Skeletal muscle satellite cell (primary cell): ENCODE measurements at regions not wholly inside any gene's neighbourhood (a gene's known extent, or its start where the extent isn't known, plus 50 kb on each side); places are given as distances from the start of the nearest gene placed in this dataset.

ENCODE experiments used
- H3K27me3 ChIP-seq: 2 replicates; pipeline ENCODE4 v1.7.0; 2013; ENCODE audit warnings: low read length; ENCODE audit not compliant: control insufficient read depth, insufficient read depth
- H3K36me3 ChIP-seq: 2 replicates; pipeline ENCODE4 v1.7.0; 2013; ENCODE audit warnings: mild to moderate bottlenecking, control low read depth, low read length; ENCODE audit not compliant: insufficient read depth
- H3K4me1 ChIP-seq: 2 replicates; pipeline ENCODE4 v1.7.0; 2013; ENCODE audit warnings: low read length; ENCODE audit not compliant: control insufficient read depth, insufficient read depth
- H3K4me2 ChIP-seq: 2 replicates; pipeline ENCODE4 v1.7.0; 2013; ENCODE audit warnings: mild to moderate bottlenecking, low read length
- H3K4me3 ChIP-seq: 2 replicates; pipeline ENCODE4 v1.7.0; 2013; ENCODE audit warnings: low read length
- H3K9ac ChIP-seq: 2 replicates; pipeline ENCODE4 v1.7.0; 2013; ENCODE audit warnings: mild to moderate bottlenecking, low read depth, low read length, moderate library complexity
- H3K9me3 ChIP-seq: replicated peaks from 2 replicates; pipeline ENCODE4 v1.7.0; 2013; ENCODE audit warnings: mild to moderate bottlenecking, control low read depth, low read length

DNA sequence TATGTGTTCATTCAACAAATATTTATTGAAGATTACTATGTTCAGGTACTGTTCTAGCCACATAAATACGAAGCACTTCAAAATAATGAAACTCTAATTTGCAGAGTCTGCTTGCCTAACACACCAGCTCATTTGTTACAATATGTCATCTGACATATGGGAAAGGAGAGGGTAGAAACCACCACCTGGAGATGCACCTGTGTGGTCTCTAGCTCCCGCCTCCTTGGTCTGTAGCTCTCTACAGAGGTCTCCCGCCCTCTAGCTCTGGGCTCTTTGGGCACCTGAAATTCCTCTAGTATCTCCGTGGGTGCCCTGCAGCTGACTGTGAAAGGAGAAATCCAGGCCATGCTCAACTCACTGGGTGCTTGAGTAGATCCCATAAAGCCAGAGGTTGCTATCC is 51.4 kb upstream of the DBX1 start:
- no peak overlapping the region for H3K9ac ChIP-seq
- H3K27me3 ChIP-seq, result peaks cover 59% of the 10 kb centered on the region
- H3K9me3 ChIP-seq, result no peaks in the 10 kb centered on the region
- no peak overlapping the region for H3K4me2 ChIP-seq
- no peak overlapping the region for H3K4me3 ChIP-seq
- no peaks in the 10 kb centered on the region for H3K4me1 ChIP-seq
- H3K36me3 ChIP-seq, result no peaks in the 10 kb centered on the region
